NCI-H2171 (cell line): ENCODE measurements at regions not wholly inside any gene's neighbourhood (a gene's known extent, or its start where the extent isn't known, plus 50 kb on each side); places are given as distances from the start of the nearest gene placed in this dataset.
"Not testable (repeated sequence)": the region's sequence is repeated elsewhere in the genome, so short reads cannot be mapped to it uniquely, and the experiment has no call there.

Source experiments
- DNase-seq: peaks from one replicate; lab custom pipeline; 2025; lab: John Stamatoyannopoulos, UW

- no peak for DNase-seq
Measured at GRCh38 chr20:55070001-55070400, 594.6 kb downstream of the DOK5 start.

- no peak for DNase-seq
Measured at GRCh38 chr20:55067158-55067825, 591.9 kb downstream of the DOK5 start.

GRCh38 chr20:55058938-55059337, 583.5 kb downstream of the DOK5 start:
- no peak for DNase-seq

GRCh38 chr20:55057779-55058415, 582.5 kb downstream of the DOK5 start:
- DNase-seq = no peak

GRCh38 chr20:55054453-55054852, 579.1 kb downstream of the DOK5 start:
- DNase-seq = no peak

GRCh38 chr20:55053389-55053788, 578.0 kb downstream of the DOK5 start:
- DNase-seq = no peak

GRCh38 chr20:55052459-55052858, 577.1 kb downstream of the DOK5 start:
- DNase-seq = no peak

- no peak for DNase-seq
Measured at GRCh38 chr20:55038684-55039083, 563.3 kb downstream of the DOK5 start.

- no peak for DNase-seq
Measured at GRCh38 chr20:55031971-55032370, 556.6 kb downstream of the DOK5 start.

GRCh38 chr20:55014766-55015165, 539.4 kb downstream of the DOK5 start:
- no peak for DNase-seq

- DNase-seq = no peak
Measured at GRCh38 chr20:55010761-55011160, 535.4 kb downstream of the DOK5 start.

- no peak for DNase-seq
Measured at GRCh38 chr20:55009066-55009465, 533.7 kb downstream of the DOK5 start.

GRCh38 chr20:55004044-55004443, 528.7 kb downstream of the DOK5 start:
- DNase-seq = no peak

- DNase-seq = no peak
Measured at GRCh38 chr20:54995553-54995952, 520.2 kb downstream of the DOK5 start.

- DNase-seq = no peak
Measured at GRCh38 chr20:54995011-54995410, 519.6 kb downstream of the DOK5 start.

GRCh38 chr20:54985091-54985490, 509.7 kb downstream of the DOK5 start:
- no peak for DNase-seq

- no peak for DNase-seq
Measured at GRCh38 chr20:54984104-54984448, 508.7 kb downstream of the DOK5 start.

GRCh38 chr20:54983394-54984103, 508.2 kb downstream of the DOK5 start:
- DNase-seq = not testable (repeated sequence)

GRCh38 chr20:54981175-54981574, 505.8 kb downstream of the DOK5 start:
- DNase-seq = no peak

- no peak for DNase-seq
Measured at GRCh38 chr20:54980103-54980960, 504.9 kb downstream of the DOK5 start.

GRCh38 chr20:54950304-54950703, 474.9 kb downstream of the DOK5 start:
- DNase-seq = no peak

- DNase-seq = no peak
Measured at GRCh38 chr20:54941666-54942065, 466.3 kb downstream of the DOK5 start.
